GM21723 (cell line): ENCODE measurements at regions not wholly inside any gene's neighbourhood (a gene's known extent, or its start where the extent isn't known, plus 50 kb on each side); places are given as distances from the start of the nearest gene placed in this dataset.
"Not testable (repeated sequence)": the region's sequence is repeated elsewhere in the genome, so short reads cannot be mapped to it uniquely, and the experiment has no call there.

ENCODE experiments used
- ATAC-seq: cut with Tn5 transposase; IDR thresholded peaks from one replicate; pipeline ENCODE4 v1.9.1; 2021; ENCODE audit warnings: mild to moderate bottlenecking, moderate library complexity; ENCODE audit not compliant: unreplicated experiment

- ATAC-seq = no peak
Measured at GRCh38 chr16:65757064-65757463, 609.4 kb upstream of the CDH5 start.

- ATAC-seq = no peak
Measured at GRCh38 chr16:65756163-65756562, 610.3 kb upstream of the CDH5 start.

GRCh38 chr16:65754820-65755691 is 611.4 kb upstream of the CDH5 start:
- ATAC-seq = no peak

- ATAC-seq = no peak
Measured at GRCh38 chr16:65752522-65752844, 614.0 kb upstream of the CDH5 start.

GRCh38 chr16:65751622-65752521 is 614.6 kb upstream of the CDH5 start:
- no peak for ATAC-seq

- ATAC-seq = no peak
Measured at GRCh38 chr16:65749506-65749905, 617.0 kb upstream of the CDH5 start.

- ATAC-seq = no peak
Measured at GRCh38 chr16:65746941-65747340, 619.5 kb upstream of the CDH5 start.

- ATAC-seq = no peak
Measured at GRCh38 chr16:65745201-65745708, 621.2 kb upstream of the CDH5 start.

- no peak for ATAC-seq
Measured at GRCh38 chr16:65744401-65744800, 622.1 kb upstream of the CDH5 start.

GRCh38 chr16:65743558-65743957 is 621.7 kb upstream of the CDH11 start:
- ATAC-seq = no peak

- ATAC-seq = no peak
Measured at GRCh38 chr16:65740711-65741110, 618.8 kb upstream of the CDH11 start.

- no peak for ATAC-seq
Measured at GRCh38 chr16:65739518-65739917, 617.7 kb upstream of the CDH11 start.

GRCh38 chr16:65737831-65738230 is 616.0 kb upstream of the CDH11 start:
- no peak for ATAC-seq

- not testable (repeated sequence) for ATAC-seq
Measured at GRCh38 chr16:65735615-65736014, 613.8 kb upstream of the CDH11 start.

- ATAC-seq = no peak
Measured at GRCh38 chr16:65733721-65734120, 611.9 kb upstream of the CDH11 start.

- ATAC-seq = no peak
Measured at GRCh38 chr16:65731833-65732232, 610.0 kb upstream of the CDH11 start.

- no peak for ATAC-seq
Measured at GRCh38 chr16:65728652-65729051, 606.8 kb upstream of the CDH11 start.

- ATAC-seq = no peak
Measured at GRCh38 chr16:65728167-65728566, 606.3 kb upstream of the CDH11 start.

- ATAC-seq = no peak
Measured at GRCh38 chr16:65727534-65728137, 605.8 kb upstream of the CDH11 start.

- no peak for ATAC-seq
Measured at GRCh38 chr16:65725156-65725845, 603.4 kb upstream of the CDH11 start.

GRCh38 chr16:65722429-65722828 is 600.6 kb upstream of the CDH11 start:
- no peak for ATAC-seq
